Trophoblast cell (in vitro differentiated cells and primary cell): ENCODE measurements at regions not wholly inside any gene's neighbourhood (a gene's known extent, or its start where the extent isn't known, plus 50 kb on each side); places are given as distances from the start of the nearest gene placed in this dataset.

ENCODE experiments used
- DNase-seq, 2 donors: peaks; one replicate each; pipeline ENCODE4 v3.0.0-alpha.2; 2016
- H2AFZ ChIP-seq: 2 replicates; pipeline ENCODE4 v1.6.1; 2013; ENCODE audit warnings: low read length, moderate library complexity, mild to moderate bottlenecking; ENCODE audit not compliant: insufficient read depth, poor library complexity
- H2AK5ac ChIP-seq: 2 replicates; pipeline ENCODE4 v1.6.1; 2013; ENCODE audit warnings: mild to moderate bottlenecking, low read length
- H2BK120ac ChIP-seq: 2 replicates; pipeline ENCODE4 v1.6.1; 2013; ENCODE audit warnings: low read length, mild to moderate bottlenecking, moderate library complexity; ENCODE audit not compliant: insufficient read depth, poor library complexity
- H2BK12ac ChIP-seq: 2 replicates; pipeline ENCODE4 v1.6.1; 2013; ENCODE audit warnings: mild to moderate bottlenecking, low read length, moderate library complexity
- H2BK5ac ChIP-seq: 2 replicates; pipeline ENCODE4 v1.6.1; 2013; ENCODE audit warnings: low read length, low read depth, moderate library complexity, mild to moderate bottlenecking; ENCODE audit not compliant: poor library complexity
- H3K14ac ChIP-seq: 2 replicates; pipeline ENCODE4 v1.6.1; 2013; ENCODE audit warnings: mild to moderate bottlenecking, low read length
- H3K18ac ChIP-seq: 2 replicates; pipeline ENCODE4 v1.6.1; 2013; ENCODE audit warnings: mild to moderate bottlenecking, low read length
- H3K23ac ChIP-seq: 2 replicates; pipeline ENCODE4 v1.6.1; 2013; ENCODE audit warnings: low read length
- H3K27ac ChIP-seq: 2 replicates; pipeline ENCODE4 v1.5.1; 2013; ENCODE audit warnings: low read depth, mild to moderate bottlenecking, inconsistent platforms, low read length, moderate library complexity
- H3K27me3 ChIP-seq: 2 replicates; pipeline ENCODE4 v1.6.1; 2013; ENCODE audit warnings: inconsistent platforms, mild to moderate bottlenecking, low read length, moderate library complexity; ENCODE audit not compliant: insufficient read depth
- H3K36me3 ChIP-seq, 2 experiments: 1 replicate in 1 of 2; 2 replicates in 1 of 2; pipeline ENCODE4 v1.6.1; 2013; ENCODE audit warnings: low read length in 2 of 2, mild to moderate bottlenecking in 2 of 2, moderate library complexity in 1 of 2; ENCODE audit not compliant: insufficient read depth in 2 of 2, control insufficient read depth in 1 of 2
- H3K4ac ChIP-seq: 2 replicates; pipeline ENCODE4 v1.6.1; 2013; ENCODE audit warnings: low read depth, mild to moderate bottlenecking, low read length, moderate library complexity
- H3K4me1 ChIP-seq, 2 experiments: 1 replicate in 1 of 2; 2 replicates in 1 of 2; pipeline ENCODE4 v1.6.1; 2013; ENCODE audit warnings: low read length in 2 of 2, mild to moderate bottlenecking in 2 of 2, moderate library complexity in 1 of 2; ENCODE audit not compliant: insufficient read depth in 2 of 2, control insufficient read depth in 1 of 2
- H3K4me2 ChIP-seq: 2 replicates; pipeline ENCODE4 v1.6.1; 2013; ENCODE audit warnings: inconsistent platforms, mild to moderate bottlenecking, low read length, moderate library complexity
- H3K4me3 ChIP-seq: 2 replicates; pipeline ENCODE4 v1.5.1; 2013; ENCODE audit warnings: mild to moderate bottlenecking, low read depth, low read length, inconsistent platforms
- H3K79me1 ChIP-seq: one replicate; pipeline ENCODE4 v1.6.1; 2013; ENCODE audit warnings: low read length
- H3K79me2 ChIP-seq: 2 replicates; pipeline ENCODE4 v1.6.1; 2013; ENCODE audit warnings: low read length, mild to moderate bottlenecking; ENCODE audit not compliant: control insufficient read depth, insufficient read depth, poor library complexity
- H3K9ac ChIP-seq: 2 replicates; pipeline ENCODE4 v1.6.1; 2013; ENCODE audit warnings: mild to moderate bottlenecking, low read length
- H3K9me3 ChIP-seq: 2 replicates; pipeline ENCODE4 v1.6.1; 2013; ENCODE audit warnings: low read depth, mild to moderate bottlenecking, control low read depth, inconsistent platforms, low read length; ENCODE audit not compliant: insufficient read depth
- H4K12ac ChIP-seq: 2 replicates; pipeline ENCODE4 v1.6.1; 2013; ENCODE audit warnings: low read depth, mild to moderate bottlenecking, low read length, moderate library complexity
- H4K8ac ChIP-seq: 2 replicates; pipeline ENCODE4 v1.6.1; 2013; ENCODE audit warnings: low read depth, mild to moderate bottlenecking, low read length, moderate library complexity
- H4K91ac ChIP-seq: one replicate; pipeline ENCODE4 v1.6.1; 2013; ENCODE audit warnings: low read depth, mild to moderate bottlenecking, low read length, moderate library complexity
- WGBS: extraction: QIAGEN DNeasy Blood & Tissue Kit; methylation state at CpG from one replicate; pipeline ENCODE4 v1.1.7; 2013; ENCODE audit warnings: missing lambda C conversion rate; ENCODE audit not compliant: insufficient read length, insufficient coverage; ENCODE audit errors: extremely low coverage; 5-methylcytosine and 5-hydroxymethylcytosine counted together

DNA sequence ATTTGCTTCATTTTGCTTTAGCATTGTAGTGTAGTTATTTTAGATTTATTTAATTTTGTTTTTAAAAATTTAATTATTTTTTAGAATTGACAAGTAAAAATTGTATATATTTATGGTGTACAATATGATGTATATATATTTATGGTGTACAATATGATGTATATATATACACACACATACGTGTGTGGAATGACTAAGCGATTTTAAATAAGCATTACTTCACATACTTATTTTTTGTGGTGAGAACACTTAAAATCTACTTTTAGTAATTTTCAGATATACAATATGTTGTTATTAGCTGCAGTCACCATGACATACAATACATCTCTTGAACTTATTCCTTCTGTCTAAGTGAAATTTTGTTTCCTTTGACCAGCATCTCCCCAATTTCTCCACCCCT lies 172.9 kb downstream of the SPRY1 start:
- no peaks in the 10 kb centered on the region for H3K27me3 ChIP-seq
- no peak overlapping the region for H2AFZ ChIP-seq
- H3K4ac ChIP-seq: no peak overlapping the region
- H3K4me2 ChIP-seq: no peak overlapping the region
- no peak overlapping the region for H3K23ac ChIP-seq
- DNase-seq: no peak
- H4K8ac ChIP-seq: no peak overlapping the region
- WGBS: no CpG with 5 or more reads among the region's 2 CpGs
- H4K91ac ChIP-seq: no peak overlapping the region
- H2BK120ac ChIP-seq: no peak overlapping the region
- no peaks in the 10 kb centered on the region for H3K79me1 ChIP-seq
- no peak overlapping the region for H4K12ac ChIP-seq
- no peak overlapping the region for H2AK5ac ChIP-seq
- no peak overlapping the region for H3K14ac ChIP-seq
- no peaks in the 10 kb centered on the region for H3K36me3 ChIP-seq
- no peak overlapping the region for H3K18ac ChIP-seq
- H3K9ac ChIP-seq: no peak overlapping the region
- H3K27ac ChIP-seq: no peak overlapping the region
- H2BK12ac ChIP-seq: no peak overlapping the region
- no peaks in the 10 kb centered on the region for H3K79me2 ChIP-seq
- no peaks in the 10 kb centered on the region for H3K9me3 ChIP-seq
- H3K4me1 ChIP-seq: no peaks in the 10 kb centered on the region
- H2BK5ac ChIP-seq: no peak overlapping the region
- H3K4me3 ChIP-seq: no peak overlapping the region

DNA sequence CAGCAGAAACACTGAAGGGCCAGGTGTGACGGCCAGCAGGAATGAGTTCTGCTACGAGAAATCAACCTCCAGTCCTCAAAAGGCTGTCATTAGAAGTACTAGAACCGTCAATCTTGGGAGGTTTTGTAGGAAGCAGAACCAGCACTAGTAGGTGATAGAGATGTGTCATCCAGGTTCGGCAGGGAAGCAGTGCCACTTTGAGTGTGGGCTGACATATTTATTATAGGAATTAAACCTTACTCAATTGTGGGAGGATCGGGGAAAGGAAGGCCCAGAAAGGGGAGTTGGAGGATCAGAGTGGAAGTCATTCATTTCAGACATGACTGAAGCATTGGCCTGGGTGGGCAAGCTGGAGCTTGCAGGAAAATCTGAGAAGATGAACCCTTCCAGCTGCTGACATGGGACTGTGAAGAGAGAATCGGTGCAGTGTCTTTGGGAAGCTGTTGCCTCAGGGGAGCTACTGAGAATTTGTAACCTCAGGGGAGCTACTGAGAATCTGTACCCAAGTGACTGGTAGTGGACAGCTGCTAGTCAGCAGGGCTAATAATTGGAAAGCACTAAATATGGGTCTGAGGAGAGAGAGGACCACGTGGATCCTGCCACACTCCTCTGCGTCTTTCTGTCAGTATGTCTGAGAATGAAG lies 177.4 kb downstream of the SPRY1 start:
- Histone ChIP-seq H3K27me3 (no peaks in the 10 kb centered on the region), H2BK5ac (no peak overlapping the region), H2BK120ac (no peak overlapping the region), H3K36me3 (no peaks in the 10 kb centered on the region), H4K12ac (no peak overlapping the region), H3K27ac (no peak overlapping the region), H3K79me2 (no peaks in the 10 kb centered on the region), H3K9me3 (no peaks in the 10 kb centered on the region), H3K18ac (no peak overlapping the region), H3K4me2 (no peak overlapping the region), H3K9ac (no peak overlapping the region), H3K4ac (no peak overlapping the region), H2BK12ac (no peak overlapping the region), H3K14ac (no peak overlapping the region), H2AK5ac (no peak overlapping the region), H3K23ac (no peak overlapping the region), H3K4me1 (no peaks in the 10 kb centered on the region), H3K79me1 (no peaks in the 10 kb centered on the region), H4K91ac (no peak overlapping the region), H4K8ac (no peak overlapping the region), H2AFZ (no peak overlapping the region), H3K4me3 (no peak overlapping the region)
- DNase-seq: no peak
- no CpG with 5 or more reads among the region's 8 CpGs for WGBS

DNA sequence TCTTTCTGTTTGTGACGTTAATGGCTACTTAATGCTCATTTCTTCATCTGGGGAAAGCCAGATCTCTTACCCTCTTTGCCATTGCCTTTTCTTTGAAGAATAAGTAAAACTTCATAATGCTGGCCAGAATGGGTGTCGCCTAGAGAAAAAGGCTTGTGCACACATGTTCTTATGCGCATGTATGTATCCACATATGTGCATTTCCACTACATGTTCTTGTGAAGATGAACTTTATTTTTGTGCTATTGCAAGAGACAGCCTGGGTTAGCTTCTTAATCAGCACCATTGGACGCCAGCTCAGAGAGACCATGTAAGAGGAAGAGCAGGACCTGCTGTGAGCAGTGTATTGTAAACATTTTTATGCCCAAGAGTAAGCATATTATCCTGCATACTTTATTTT lies 178.7 kb downstream of the SPRY1 start:
- no peak overlapping the region for H4K8ac ChIP-seq
- no peak overlapping the region for H4K12ac ChIP-seq
- H2BK120ac ChIP-seq: no peak overlapping the region
- no peak overlapping the region for H3K18ac ChIP-seq
- H3K79me2 ChIP-seq: no peaks in the 10 kb centered on the region
- no peak overlapping the region for H2AFZ ChIP-seq
- no peak overlapping the region for H2BK12ac ChIP-seq
- H3K4me2 ChIP-seq: no peak overlapping the region
- no peak overlapping the region for H2BK5ac ChIP-seq
- no peak overlapping the region for H3K27ac ChIP-seq
- no peaks in the 10 kb centered on the region for H3K4me1 ChIP-seq
- H3K14ac ChIP-seq: no peak overlapping the region
- no peaks in the 10 kb centered on the region for H3K79me1 ChIP-seq
- H3K4me3 ChIP-seq: no peak overlapping the region
- no peak overlapping the region for H4K91ac ChIP-seq
- H3K9me3 ChIP-seq: no peaks in the 10 kb centered on the region
- WGBS: no CpG with 5 or more reads among the region's 4 CpGs
- no peak overlapping the region for H3K23ac ChIP-seq
- H3K36me3 ChIP-seq: no peaks in the 10 kb centered on the region
- no peak for DNase-seq
- H3K27me3 ChIP-seq: no peaks in the 10 kb centered on the region
- H3K9ac ChIP-seq: no peak overlapping the region
- no peak overlapping the region for H2AK5ac ChIP-seq
- H3K4ac ChIP-seq: no peak overlapping the region

DNA sequence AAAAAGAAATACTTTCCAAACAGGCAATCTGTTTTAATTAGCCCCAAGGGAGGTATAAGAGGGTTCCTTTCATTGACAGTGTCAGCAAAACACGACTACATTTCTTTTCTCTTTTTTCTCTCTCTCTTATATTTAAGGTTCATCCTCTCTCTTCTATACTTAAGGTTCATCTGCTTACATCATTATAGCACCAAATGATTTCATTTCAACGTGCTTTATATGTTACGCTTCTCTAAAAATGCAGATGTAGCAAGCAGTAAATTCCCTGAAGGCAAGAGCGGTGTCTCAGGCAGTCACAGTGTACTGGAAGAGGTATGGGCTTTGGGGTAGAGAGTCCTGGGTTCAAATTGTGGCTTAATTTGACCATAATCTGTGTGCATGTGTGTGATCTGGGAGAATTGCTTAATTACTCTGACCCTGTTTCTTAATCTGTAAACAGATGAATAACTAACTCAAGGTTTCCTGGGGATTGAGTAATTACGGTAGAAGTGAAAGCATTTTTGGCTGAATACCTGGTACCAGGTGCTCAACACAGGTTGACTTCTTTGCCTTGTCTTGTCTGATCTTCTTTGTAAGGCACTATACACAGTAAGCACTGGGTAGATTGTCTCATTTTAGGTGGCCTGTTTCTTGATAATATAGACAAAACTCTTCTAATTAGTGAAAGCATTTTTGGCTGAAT lies 180.8 kb downstream of the SPRY1 start:
- H3K4ac ChIP-seq: no peak overlapping the region
- H3K79me2 ChIP-seq: no peaks in the 10 kb centered on the region
- no peak overlapping the region for H2BK12ac ChIP-seq
- H3K14ac ChIP-seq: no peak overlapping the region
- H2BK5ac ChIP-seq: no peak overlapping the region
- H3K79me1 ChIP-seq: no peaks in the 10 kb centered on the region
- no peak overlapping the region for H4K91ac ChIP-seq
- DNase-seq: peak; percentile 7 to 50
- no peaks in the 10 kb centered on the region for H3K36me3 ChIP-seq
- peaks cover 5% of the 10 kb centered on the region for H3K9me3 ChIP-seq
- no peak overlapping the region for H2AFZ ChIP-seq
- no peak overlapping the region for H4K8ac ChIP-seq
- no peak overlapping the region for H3K4me3 ChIP-seq
- no peak overlapping the region for H3K23ac ChIP-seq
- no peak overlapping the region for H3K9ac ChIP-seq
- H2AK5ac ChIP-seq: no peak overlapping the region
- no peak overlapping the region for H3K27ac ChIP-seq
- H2BK120ac ChIP-seq: no peak overlapping the region
- WGBS: no CpG with 5 or more reads among the region's 5 CpGs
- H4K12ac ChIP-seq: no peak overlapping the region
- no peak overlapping the region for H3K18ac ChIP-seq
- no peaks in the 10 kb centered on the region for H3K4me1 ChIP-seq
- no peaks in the 10 kb centered on the region for H3K27me3 ChIP-seq
- H3K4me2 ChIP-seq: no peak overlapping the region
